ENCODE measurements at regions not wholly inside any gene's neighbourhood (a gene's known extent, or its start where the extent isn't known, plus 50 kb on each side); places are given as distances from the start of the nearest gene placed in this dataset.

- TF ChIP-seq POLR2A (IDR thresholded peaks at IDR 0.05) (no peak), CTCF (IDR thresholded peaks at IDR 0.05) (no peak)
These were observed 962.0 kb downstream of the PLA2G4A start for GRCh38 chr1:187790724-187791123.

All from sigmoid colon (tissue), 3 donors.